ENCODE measurements at regions not wholly inside any gene's neighbourhood (a gene's known extent, or its start where the extent isn't known, plus 50 kb on each side); places are given as distances from the start of the nearest gene placed in this dataset.
"Not testable (repeated sequence)": the region's sequence is repeated elsewhere in the genome, so short reads cannot be mapped to it uniquely, and the experiment has no call there.

DNA sequence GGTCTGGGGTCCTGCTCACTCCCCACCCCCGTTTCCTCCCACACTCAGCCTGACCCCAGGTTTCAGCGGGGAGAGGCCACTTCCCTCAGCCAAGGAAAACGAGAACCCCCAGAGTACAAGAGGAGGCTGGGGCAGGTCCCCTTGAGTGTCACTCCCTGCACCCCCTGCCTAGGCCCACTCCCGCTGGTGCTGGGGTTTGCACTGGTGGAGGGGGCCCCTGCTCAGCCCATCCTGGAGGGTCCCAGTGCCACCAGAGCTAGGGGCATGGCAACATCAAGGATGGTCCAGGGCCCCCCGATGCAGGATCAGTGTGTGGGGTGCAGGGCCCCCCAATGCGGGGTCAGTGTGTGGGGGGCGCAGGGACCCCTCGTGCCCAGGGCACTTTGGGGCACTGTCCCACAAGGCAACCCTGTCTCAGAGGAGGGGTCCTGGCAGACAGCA is 70.5 kb upstream of the KCTD7 start:
- peaks cover 0 to 13% (median 10%) of the 10 kb centered on the region in 4 donors for H3K4me1 ChIP-seq
- H3K9me3 ChIP-seq = no peaks in the 10 kb centered on the region
- H3K4me3 ChIP-seq = no peak overlapping the region
- no peak for TF ChIP-seq POLR2AphosphoS5 (IDR thresholded peaks at IDR 0.05)
- no peak for TF ChIP-seq EP300 (IDR thresholded peaks at IDR 0.05)
- no peak for TF ChIP-seq POLR2A (IDR thresholded peaks at IDR 0.05)
- TF ChIP-seq, protein P1, sequence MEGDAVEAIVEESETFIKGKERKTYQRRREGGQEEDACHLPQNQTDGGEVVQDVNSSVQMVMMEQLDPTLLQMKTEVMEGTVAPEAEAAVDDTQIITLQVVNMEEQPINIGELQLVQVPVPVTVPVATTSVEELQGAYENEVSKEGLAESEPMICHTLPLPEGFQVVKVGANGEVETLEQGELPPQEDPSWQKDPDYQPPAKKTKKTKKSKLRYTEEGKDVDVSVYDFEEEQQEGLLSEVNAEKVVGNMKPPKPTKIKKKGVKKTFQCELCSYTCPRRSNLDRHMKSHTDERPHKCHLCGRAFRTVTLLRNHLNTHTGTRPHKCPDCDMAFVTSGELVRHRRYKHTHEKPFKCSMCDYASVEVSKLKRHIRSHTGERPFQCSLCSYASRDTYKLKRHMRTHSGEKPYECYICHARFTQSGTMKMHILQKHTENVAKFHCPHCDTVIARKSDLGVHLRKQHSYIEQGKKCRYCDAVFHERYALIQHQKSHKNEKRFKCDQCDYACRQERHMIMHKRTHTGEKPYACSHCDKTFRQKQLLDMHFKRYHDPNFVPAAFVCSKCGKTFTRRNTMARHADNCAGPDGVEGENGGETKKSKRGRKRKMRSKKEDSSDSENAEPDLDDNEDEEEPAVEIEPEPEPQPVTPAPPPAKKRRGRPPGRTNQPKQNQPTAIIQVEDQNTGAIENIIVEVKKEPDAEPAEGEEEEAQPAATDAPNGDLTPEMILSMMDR (IDR thresholded peaks at IDR 0.05) = no peak
- WGBS, 2 donors = 75 to 88% methylated on average over 8 of the region's 8 CpGs
- peak overlapping the region in 3 of 4 donors; percentile 11 to 19 (median 17) for H3K27ac ChIP-seq
- H3K27me3 ChIP-seq = no peaks in the 10 kb centered on the region
- DNase-seq = no peak
- H3K36me3 ChIP-seq = peaks cover 0 to 57% (median 17%) of the 10 kb centered on the region in 4 donors
- intact Hi-C loops (cut with DNase I) = loop anchor here (5.0 kb wide), 1 partner anchor 94 kb away; no protein-coding TSS in a partner anchor

DNA sequence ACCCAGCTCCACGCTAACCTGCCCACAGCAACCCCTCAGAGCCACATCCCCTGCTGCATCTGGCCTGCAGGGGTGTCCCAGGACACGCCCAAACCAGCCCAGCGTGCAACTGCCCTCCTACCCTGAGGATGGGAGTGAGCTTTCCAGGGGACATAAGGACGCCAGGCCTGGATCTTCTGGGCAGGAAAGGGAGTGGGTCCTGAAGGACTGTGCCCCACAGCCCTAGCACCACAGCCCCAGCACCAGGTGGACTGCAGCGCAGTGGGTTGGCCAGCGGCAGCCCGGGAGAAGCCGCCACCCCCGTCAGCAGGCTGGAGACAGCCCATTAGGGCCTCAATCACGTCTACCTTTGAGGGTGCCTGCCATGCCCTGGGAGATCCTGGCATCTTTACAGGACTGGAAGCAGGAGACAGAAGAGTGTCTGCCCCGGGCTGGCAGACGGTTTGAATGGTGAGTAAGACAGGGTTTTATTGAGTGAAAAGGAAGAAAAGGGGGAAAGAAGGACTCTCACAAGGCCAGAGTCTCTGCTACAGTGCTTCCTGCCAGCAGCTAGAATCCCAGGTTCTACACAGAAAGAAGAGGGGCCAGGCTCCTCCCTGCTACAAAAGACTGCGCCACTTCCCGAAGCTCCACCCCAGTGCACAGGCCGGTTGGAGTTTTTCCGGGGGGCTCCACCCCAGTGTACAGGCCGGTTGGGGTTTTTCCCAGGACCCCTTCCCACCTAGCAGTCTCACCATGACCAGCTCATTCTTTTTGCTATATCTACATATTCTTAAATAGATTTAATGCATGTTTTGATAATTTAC is 69.8 kb upstream of the KCTD7 start:
- no peak for DNase-seq
- 73 to 83% methylated on average over 17 of the region's 17 CpGs for WGBS, 2 donors
- Histone ChIP-seq H3K9me3 (no peaks in the 10 kb centered on the region), H3K36me3 (peaks cover 0 to 50% (median 15%) of the 10 kb centered on the region in 4 donors), H3K4me3 (no peak overlapping the region), H3K27me3 (no peaks in the 10 kb centered on the region), H3K27ac (peak overlapping the region in 1 of 4 donors; percentile 17), H3K4me1 (peaks cover 0 to 13% (median 10%) of the 10 kb centered on the region in 4 donors)
- no peak for TF ChIP-seq POLR2A (IDR thresholded peaks at IDR 0.05)
- TF ChIP-seq, protein P1 (IDR thresholded peaks at IDR 0.05) = no peak
- no peak for TF ChIP-seq POLR2AphosphoS5 (IDR thresholded peaks at IDR 0.05)
- no peak for TF ChIP-seq EP300 (IDR thresholded peaks at IDR 0.05)
- intact Hi-C loops (cut with DNase I) = loop anchor here (5.0 kb wide), 1 partner anchor 93 kb away; no protein-coding TSS in a partner anchor

DNA sequence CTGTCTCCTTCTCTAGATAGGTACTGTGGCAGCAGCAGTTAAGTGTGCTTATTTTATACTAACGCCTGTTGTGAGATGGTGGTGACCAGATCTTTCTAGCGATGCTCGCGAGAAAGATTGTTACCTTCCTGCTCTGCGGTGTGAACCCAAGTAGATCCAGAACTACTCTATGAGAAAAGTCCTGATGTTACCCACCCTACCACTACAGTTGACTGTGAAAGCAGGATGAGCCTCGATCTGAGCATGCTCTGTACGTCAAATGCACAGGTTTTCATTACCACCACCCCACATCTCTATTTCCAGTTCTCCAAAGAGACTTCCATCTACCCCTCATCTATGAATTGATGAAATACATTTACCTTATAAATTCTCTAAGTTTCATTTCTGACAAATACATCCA is 64.6 kb upstream of the KCTD7 start:
- H3K27me3 ChIP-seq = no peaks in the 10 kb centered on the region
- DNase-seq = no peak
- H3K9me3 ChIP-seq = no peaks in the 10 kb centered on the region
- 85 to 97% methylated on average over 7 of the region's 7 CpGs for WGBS, 2 donors
- TF ChIP-seq, protein P1 (IDR thresholded peaks at IDR 0.05) = no peak
- TF ChIP-seq POLR2AphosphoS5 (IDR thresholded peaks at IDR 0.05) (no peak), POLR2A (IDR thresholded peaks at IDR 0.05) (no peak), EP300 (IDR thresholded peaks at IDR 0.05) (no peak)
- H3K4me3 ChIP-seq = no peak overlapping the region
- intact Hi-C loops (cut with DNase I) = no loop called here
- H3K4me1 ChIP-seq = peaks cover 0 to 11% (median 5%) of the 10 kb centered on the region in 4 donors
- H3K36me3 ChIP-seq = peaks cover 0 to 21% (median 0%) of the 10 kb centered on the region in 4 donors
- H3K27ac ChIP-seq = no peak overlapping the region

DNA sequence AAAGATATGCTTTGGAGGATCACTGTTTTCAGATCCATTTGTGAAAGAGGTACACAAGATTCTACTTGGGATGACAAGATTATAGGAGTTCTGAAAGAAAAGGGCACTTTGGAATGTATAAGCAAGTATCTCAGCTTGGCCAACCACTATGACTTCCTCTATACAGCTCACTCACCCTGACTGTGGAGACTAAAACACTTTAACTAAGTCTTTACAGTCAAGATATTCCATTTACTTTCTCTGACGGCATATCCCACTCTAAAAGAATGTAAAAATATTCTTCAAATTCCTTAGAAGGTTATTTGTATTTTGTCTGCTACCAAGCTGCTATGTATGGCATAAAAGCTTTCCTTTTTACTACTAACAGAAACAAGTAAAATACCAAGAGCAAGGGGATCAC is 58.5 kb upstream of the KCTD7 start:
- peaks cover 0 to 11% (median 5%) of the 10 kb centered on the region in 4 donors for H3K4me1 ChIP-seq
- H3K27ac ChIP-seq; intact Hi-C loops (cut with DNase I); H3K4me3 ChIP-seq; DNase-seq; H3K27me3 ChIP-seq; H3K9me3 ChIP-seq: not testable (repeated sequence)
- WGBS, 2 donors = 84 to 94% methylated on average over 1 of the region's 1 CpG
- H3K36me3 ChIP-seq = peaks cover 5 to 39% (median 9%) of the 10 kb centered on the region in 4 donors

DNA sequence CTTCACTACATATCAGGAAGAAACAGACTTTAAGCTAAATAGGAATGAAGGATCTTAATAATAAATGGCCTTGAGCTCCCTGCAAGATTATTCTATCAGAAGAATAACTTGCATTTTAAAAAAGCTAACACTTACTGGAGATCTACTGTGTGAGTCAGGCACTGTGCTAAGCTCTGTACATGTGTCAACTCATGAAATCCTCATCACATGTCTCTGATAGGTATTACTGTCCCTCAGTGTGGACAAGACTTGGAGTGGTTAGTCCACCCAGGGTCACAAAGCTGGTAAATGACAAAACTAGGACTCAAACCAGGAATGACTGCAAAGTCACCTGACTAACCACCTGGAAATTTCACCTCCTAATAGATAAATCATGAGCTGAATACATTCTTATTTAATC is 57.1 kb upstream of the KCTD7 start:
- no peak for DNase-seq
- intact Hi-C loops (cut with DNase I) = no loop called here
- Histone ChIP-seq H3K36me3 (peaks cover 5 to 47% (median 9%) of the 10 kb centered on the region in 4 donors), H3K27me3 (no peaks in the 10 kb centered on the region), H3K9me3 (no peaks in the 10 kb centered on the region), H3K4me3 (no peak overlapping the region), H3K27ac (no peak overlapping the region), H3K4me1 (peaks cover 0 to 8% (median 6%) of the 10 kb centered on the region in 4 donors)
- TF ChIP-seq POLR2AphosphoS5 (IDR thresholded peaks at IDR 0.05) = no peak
- TF ChIP-seq EP300 (IDR thresholded peaks at IDR 0.05) = no peak
- no peak for TF ChIP-seq POLR2A (IDR thresholded peaks at IDR 0.05)
- TF ChIP-seq, protein P1 (IDR thresholded peaks at IDR 0.05) = no peak

- H3K27me3 ChIP-seq; intact Hi-C loops (cut with DNase I); H3K27ac ChIP-seq; DNase-seq; H3K9me3 ChIP-seq; H3K4me3 ChIP-seq: not testable (repeated sequence)
- H3K4me1 ChIP-seq = peaks cover 0 to 14% (median 3%) of the 10 kb centered on the region in 4 donors
- WGBS, 2 donors = 63 to 80% methylated on average over 9 of the region's 9 CpGs
- peaks cover 5 to 48% (median 9%) of the 10 kb centered on the region in 4 donors for H3K36me3 ChIP-seq
Observed at GRCh38 chr7:66573782-66574495, 54.7 kb upstream of the KCTD7 start.

- H3K4me1 ChIP-seq = peaks cover 0 to 14% (median 4%) of the 10 kb centered on the region in 4 donors
- H3K27ac ChIP-seq; H3K27me3 ChIP-seq; H3K4me3 ChIP-seq; DNase-seq; H3K9me3 ChIP-seq; intact Hi-C loops (cut with DNase I): not testable (repeated sequence)
- 71 to 87% methylated on average over 5 of the region's 5 CpGs for WGBS, 2 donors
- peaks cover 5 to 48% (median 9%) of the 10 kb centered on the region in 4 donors for H3K36me3 ChIP-seq
Observed at GRCh38 chr7:66574768-66575167, 53.9 kb upstream of the KCTD7 start.
